GM18907 (cell line): ENCODE measurements at regions not wholly inside any gene's neighbourhood (a gene's known extent, or its start where the extent isn't known, plus 50 kb on each side); places are given as distances from the start of the nearest gene placed in this dataset.

Experiments
- ATAC-seq: cut with Tn5 transposase; IDR thresholded peaks from one replicate; pipeline ENCODE4 v1.9.1; 2021; ENCODE audit warnings: mild to moderate bottlenecking, moderate library complexity; ENCODE audit not compliant: unreplicated experiment

- ATAC-seq, result no peak
These were observed 1189.7 kb downstream of the EFNB2 start for GRCh38 chr13:105345730-105346129.

GRCh38 chr13:105345131-105345530 is 1190.3 kb downstream of the EFNB2 start:
- ATAC-seq, result no peak

GRCh38 chr13:105343134-105343806 is 1192.2 kb downstream of the EFNB2 start:
- ATAC-seq, result no peak

- no peak for ATAC-seq
These were observed 1193.1 kb downstream of the EFNB2 start for GRCh38 chr13:105342281-105342820.

GRCh38 chr13:105341758-105342157 is 1193.7 kb downstream of the EFNB2 start:
- no peak for ATAC-seq

GRCh38 chr13:105341256-105341655 is 1194.2 kb downstream of the EFNB2 start:
- no peak for ATAC-seq

GRCh38 chr13:105340061-105340606 is 1195.3 kb downstream of the EFNB2 start:
- no peak for ATAC-seq

- no peak for ATAC-seq
These were observed 1196.7 kb downstream of the EFNB2 start for GRCh38 chr13:105338773-105339172.

- ATAC-seq, result no peak
These were observed 1197.5 kb downstream of the EFNB2 start for GRCh38 chr13:105338006-105338405.

GRCh38 chr13:105336706-105337576 is 1198.5 kb downstream of the EFNB2 start:
- no peak for ATAC-seq

- ATAC-seq, result no peak
These were observed 1201.3 kb downstream of the EFNB2 start for GRCh38 chr13:105334211-105334610.

GRCh38 chr13:105333416-105333815 is 1202.0 kb downstream of the EFNB2 start:
- no peak for ATAC-seq

GRCh38 chr13:105329359-105329758 is 1206.1 kb downstream of the EFNB2 start:
- no peak for ATAC-seq

- no peak for ATAC-seq
These were observed 1207.2 kb downstream of the EFNB2 start for GRCh38 chr13:105328212-105328611.

- no peak for ATAC-seq
These were observed 1207.8 kb downstream of the EFNB2 start for GRCh38 chr13:105327581-105328126.

- no peak for ATAC-seq
These were observed 1215.6 kb downstream of the EFNB2 start for GRCh38 chr13:105319875-105320274.

GRCh38 chr13:105316731-105317130 is 1218.7 kb downstream of the EFNB2 start:
- no peak for ATAC-seq

GRCh38 chr13:105312906-105313305 is 1222.6 kb downstream of the EFNB2 start:
- no peak for ATAC-seq

- ATAC-seq, result no peak
These were observed 1224.4 kb downstream of the EFNB2 start for GRCh38 chr13:105311094-105311493.

GRCh38 chr13:105307776-105308175 is 1227.7 kb downstream of the EFNB2 start:
- ATAC-seq, result no peak

- no peak for ATAC-seq
These were observed 1237.6 kb downstream of the EFNB2 start for GRCh38 chr13:105297839-105298238.
